GM18867 (cell line): ENCODE measurements at regions not wholly inside any gene's neighbourhood (a gene's known extent, or its start where the extent isn't known, plus 50 kb on each side); places are given as distances from the start of the nearest gene placed in this dataset.
"Not testable (repeated sequence)": the region's sequence is repeated elsewhere in the genome, so short reads cannot be mapped to it uniquely, and the experiment has no call there.

ENCODE experiments used
- ATAC-seq: cut with Tn5 transposase; IDR thresholded peaks from one replicate; pipeline ENCODE4 v1.9.1; 2021; ENCODE audit warnings: mild to moderate bottlenecking, moderate library complexity; ENCODE audit not compliant: unreplicated experiment

DNA sequence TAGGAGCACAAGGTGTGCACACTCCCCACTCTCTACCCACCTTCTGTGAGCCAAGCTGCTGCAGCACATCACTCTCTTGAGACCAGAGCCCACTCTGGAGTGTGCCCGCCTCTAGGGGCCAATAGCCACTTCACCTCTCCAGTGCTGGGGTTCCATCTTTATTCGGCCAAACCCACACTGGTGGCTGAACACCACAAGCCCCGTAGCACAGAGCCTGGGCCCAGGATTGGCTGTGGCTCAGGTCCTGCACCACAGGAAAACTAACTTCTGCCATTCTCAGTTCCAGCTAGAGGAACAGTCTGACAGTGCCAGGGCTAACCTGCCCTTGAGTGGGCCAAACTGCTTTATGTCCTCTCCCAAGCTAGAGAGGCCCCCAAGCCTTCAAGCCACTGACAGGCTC is 111.0 kb upstream of the TOX3 start:
- ATAC-seq: no peak

- not testable (repeated sequence) for ATAC-seq
Measured at GRCh38 chr16:52655916-52656315, 109.0 kb upstream of the TOX3 start.

- not testable (repeated sequence) for ATAC-seq
Measured at GRCh38 chr16:52655156-52655555, 108.2 kb upstream of the TOX3 start.

DNA sequence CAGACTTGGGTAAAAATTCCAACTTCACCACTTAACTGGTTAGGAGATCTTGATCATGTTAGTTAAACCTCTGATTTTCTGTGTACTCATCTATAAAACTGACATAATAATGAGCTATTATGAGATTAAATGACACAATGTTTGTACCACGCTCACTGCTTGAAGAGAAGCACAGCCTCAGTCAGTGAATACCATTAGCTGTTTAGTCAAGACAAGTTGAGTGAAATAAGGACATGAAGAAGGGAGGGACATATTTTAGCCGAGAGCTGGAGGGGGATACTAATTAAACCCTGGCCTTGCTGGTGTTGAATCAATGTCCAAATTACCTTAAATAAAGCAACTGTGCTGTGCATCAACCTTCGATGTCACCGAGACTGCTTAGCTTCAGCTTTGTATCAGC is 105.1 kb upstream of the TOX3 start:
- ATAC-seq: no peak

GRCh38 chr16:52650789-52651188 is 103.8 kb upstream of the TOX3 start:
- ATAC-seq: no peak

- no peak for ATAC-seq
Measured at GRCh38 chr16:52650318-52650717, 103.4 kb upstream of the TOX3 start.

DNA sequence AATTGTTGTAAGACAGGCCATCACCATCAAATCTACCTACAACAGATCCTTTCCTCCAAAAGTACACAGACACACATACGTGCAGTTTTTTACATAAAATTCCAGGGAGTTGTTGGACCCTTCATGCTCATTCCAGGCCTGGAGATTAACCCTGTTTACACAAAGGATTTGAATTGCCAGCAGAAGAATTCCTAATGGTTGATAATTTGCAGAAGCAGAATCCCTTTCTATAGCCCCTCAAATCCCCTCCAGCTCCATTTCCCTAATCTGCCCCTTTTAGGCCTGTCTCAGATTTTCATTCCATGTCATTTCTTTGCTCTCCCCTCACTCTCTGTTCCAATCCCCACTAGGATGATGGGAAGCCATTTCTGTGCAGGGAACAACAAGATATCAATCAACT is 102.9 kb upstream of the TOX3 start:
- ATAC-seq: no peak

DNA sequence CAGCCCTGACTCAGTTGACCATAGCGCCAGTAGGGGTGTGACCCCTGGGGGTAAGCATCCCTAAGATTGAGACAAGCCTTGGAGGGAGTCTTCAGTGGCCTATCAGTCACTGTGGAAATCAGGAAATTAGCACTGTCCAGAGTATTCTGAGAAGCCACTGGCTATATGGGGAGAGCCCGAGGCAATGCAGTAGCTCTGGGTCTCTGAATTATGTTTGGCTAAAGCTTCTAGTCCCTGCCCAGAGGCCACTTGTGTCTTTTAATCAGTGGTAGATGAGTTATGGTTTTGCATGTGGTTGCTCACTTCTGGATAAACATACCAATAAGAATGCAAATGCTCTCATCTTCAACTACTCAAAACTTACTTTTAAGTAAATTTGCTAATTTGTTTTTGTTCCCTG is 100.6 kb upstream of the TOX3 start:
- no peak for ATAC-seq

DNA sequence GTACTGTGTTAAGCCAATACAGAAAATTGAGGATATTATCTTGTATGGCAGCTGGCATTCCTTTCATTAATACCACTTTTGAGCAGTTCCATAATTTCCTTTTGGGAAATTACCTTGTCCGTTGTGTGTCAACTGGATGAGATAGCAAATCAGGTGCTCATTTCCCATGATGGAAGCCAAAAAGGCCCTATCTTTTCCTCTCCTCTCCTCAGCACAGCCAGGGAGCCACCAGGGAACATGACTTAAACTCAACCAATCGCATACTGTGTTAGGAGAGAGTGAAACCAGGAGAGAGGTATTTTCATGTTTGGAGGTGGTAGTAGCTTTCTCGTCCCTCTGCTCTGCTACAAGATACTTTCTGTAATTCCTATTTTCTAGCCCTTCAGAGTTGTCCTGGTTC is 96.1 kb upstream of the TOX3 start:
- no peak for ATAC-seq

DNA sequence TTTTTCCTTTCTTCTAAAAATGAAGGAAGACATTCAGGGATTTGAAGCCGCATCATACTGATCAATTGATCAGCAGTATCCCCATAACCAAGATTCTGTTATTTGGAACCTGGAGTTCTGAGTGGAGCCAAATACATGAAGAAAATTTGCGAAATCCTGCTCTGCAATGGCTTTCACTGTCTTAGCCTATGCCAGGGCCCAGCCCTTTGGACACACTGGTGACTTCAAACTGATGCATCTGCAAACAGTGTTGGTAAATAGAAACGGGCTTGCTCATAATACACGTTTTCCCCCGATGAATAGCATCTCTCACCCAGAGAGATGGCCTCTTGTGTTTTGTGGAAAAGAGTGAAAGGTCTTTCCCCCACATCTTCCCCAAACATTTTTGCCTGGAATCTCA is 87.6 kb upstream of the TOX3 start:
- no peak for ATAC-seq

GRCh38 chr16:52634104-52634503 is 87.2 kb upstream of the TOX3 start:
- ATAC-seq: no peak

DNA sequence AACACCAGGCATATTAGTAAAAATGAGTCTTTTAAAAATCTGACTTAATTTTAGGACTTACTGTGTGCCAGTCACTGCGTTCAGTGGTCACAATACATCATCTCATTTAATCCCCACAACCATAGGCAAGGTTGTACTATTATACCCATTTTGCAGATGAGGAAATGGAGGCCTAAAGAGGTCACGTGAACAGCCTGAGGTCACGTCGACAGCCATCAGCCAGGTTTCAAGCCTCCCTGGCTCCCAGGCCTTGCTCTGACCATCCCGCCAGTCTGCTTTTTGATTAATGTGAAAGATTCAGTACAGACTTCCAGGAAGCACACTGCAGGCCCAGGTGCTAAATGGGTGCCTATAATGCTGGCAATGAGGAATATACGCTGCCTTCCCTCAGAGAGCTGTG is 86.3 kb upstream of the TOX3 start:
- ATAC-seq: no peak

DNA sequence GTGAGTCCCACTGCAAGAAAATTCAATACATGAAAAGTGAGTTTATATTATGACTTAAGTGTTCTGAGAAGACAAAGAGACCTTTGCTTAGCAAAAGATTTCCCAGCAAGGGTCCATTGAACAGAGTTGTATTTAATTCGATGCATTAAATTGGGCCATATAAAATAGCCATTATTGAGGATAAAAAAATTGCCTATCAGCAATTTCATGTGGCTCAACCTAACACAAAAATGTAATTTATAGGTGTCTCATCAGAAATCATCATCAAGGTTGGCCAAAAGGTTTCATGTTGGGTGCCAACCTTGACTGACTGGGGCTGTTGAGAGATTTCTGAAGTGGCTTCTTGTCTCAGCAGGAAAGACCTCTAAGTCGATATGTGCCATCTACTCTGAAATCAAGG is 84.8 kb upstream of the TOX3 start:
- no peak for ATAC-seq

DNA sequence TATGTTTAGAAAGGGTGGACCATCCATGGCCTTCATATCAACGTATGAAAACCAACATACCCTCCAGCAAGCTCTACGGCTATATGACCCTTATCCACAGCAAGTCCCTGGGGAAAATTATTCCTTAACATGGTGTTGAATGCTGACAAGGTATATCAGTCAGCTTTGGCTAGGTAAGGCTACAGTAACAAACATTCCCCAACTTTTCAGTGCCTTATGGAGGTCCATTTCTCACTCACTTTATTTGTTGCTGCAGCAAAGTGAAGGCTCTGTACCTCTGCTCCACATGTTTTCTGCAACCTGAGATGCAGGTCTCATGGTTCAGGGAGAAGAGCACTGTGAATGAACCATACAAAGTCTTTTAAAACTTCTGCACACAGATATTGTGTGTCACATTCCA is 83.8 kb upstream of the TOX3 start:
- ATAC-seq: no peak

DNA sequence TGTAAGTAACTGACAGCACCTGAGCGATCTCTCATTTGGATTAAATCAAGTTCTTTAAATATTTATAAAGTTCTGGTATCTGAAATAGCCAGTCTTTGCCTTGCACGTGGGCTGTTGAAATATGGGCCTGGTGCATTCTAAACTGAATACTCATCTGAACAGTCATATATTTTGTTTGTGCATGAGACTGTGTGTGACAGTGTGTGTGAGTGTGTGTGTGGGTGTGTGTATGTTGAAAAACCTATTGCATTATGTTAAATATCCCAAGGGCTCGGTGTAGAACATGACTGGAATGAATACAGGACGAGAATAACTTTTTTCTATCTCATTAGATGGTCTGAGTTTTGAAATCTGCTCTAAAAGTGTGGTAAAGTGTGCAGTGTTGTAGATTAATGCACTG is 82.4 kb upstream of the TOX3 start:
- no peak for ATAC-seq

DNA sequence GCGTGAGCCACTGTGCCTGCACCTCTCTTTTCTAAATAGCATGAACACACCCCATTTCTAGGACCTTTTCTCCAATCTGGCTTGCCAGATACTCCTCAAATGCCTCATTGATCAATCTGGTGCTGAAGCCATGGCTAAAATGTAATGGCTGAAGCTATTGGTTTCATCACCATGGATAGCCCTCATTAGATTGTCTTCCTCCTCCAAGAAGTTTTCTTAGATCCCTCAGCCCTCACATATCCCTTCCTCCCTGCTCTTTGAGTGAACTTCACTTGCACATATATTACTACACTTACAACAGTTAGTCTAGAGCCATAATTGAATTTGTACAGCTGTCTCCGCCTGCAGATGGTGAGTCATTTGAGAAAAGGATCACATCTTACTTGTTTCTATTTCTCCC is 77.9 kb upstream of the TOX3 start:
- ATAC-seq: no peak

DNA sequence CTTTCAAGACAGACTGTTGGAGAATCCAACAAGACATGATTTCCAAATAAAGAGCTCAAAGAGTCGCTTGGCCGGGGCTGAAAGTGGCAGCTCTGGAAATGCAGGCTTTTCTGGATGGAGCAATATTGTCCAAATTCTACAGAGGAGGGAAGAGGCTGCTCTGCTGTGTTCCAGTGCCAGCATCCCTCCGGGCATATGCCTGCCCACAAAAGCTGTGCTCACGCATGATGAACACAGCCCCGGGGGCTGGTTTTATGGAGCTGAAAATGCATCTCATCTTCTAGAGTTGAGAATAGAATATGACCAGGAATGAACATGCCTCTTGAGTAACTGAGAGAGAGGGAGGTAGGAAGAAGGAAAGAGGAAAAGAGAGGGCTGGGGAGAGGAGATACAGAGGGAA is 74.7 kb upstream of the TOX3 start:
- no peak for ATAC-seq

GRCh38 chr16:52618753-52619497 is 72.0 kb upstream of the TOX3 start:
- no peak for ATAC-seq

DNA sequence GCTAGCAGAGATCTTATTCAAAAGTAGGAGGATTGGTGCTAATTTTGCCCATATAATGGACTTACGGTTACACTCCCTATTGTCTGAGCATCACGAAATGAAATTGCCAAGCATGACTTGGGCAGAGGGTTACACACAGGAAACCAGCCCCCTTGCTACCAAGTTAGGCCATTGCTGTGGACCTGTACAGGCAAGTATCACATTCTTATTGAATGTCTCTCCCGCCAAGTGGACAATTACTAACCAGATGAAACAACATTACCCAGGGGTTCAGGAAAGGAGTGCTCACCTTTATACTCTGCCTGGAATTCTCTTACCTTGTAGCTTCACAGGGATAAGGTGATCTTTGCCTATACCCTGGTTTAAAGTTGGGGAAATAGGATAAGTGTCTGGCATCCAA is 70.6 kb upstream of the TOX3 start:
- ATAC-seq: no peak

GRCh38 chr16:52613508-52613907 is 66.6 kb upstream of the TOX3 start:
- ATAC-seq: no peak

DNA sequence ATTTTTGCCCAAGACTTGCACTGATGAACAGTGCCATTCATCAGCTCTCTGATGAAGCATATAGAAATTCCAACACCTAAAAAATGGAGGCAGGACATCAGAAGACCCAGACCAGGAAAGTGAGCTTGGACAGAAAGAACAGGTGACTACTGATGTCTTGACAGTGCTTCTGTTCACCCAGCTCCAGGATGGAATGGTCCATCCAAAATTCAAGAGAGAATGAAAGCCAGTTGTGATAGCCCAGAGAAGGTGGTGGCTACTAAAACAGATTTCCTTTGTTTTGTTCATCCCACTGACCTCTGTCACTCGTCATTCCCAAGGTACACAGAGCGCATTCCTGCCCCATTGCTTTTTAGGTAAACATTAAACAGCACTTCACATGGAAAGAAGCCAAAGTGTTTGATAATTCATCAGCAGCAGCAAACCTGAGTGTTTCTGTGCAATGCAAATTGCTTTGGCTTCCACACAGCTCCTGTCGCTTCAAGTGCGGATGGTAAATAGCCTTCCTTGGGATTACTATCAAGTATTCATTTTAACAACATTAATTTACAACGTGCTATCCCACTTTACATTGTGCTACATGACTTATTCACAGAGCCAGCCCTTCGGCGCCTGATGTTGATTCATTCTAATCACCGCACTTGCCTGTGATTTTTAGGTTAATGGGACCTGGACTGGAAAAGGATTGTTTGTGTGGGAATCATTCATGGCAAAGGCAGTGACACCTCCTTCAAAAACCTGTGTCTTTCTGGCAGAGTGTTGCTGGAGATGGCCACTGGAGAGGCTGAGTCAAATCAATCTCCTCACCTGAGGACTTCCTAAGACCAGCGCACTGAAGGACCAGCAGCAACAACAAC is 65.1 kb upstream of the TOX3 start:
- no peak for ATAC-seq

- ATAC-seq: no peak
Measured at GRCh38 chr16:52603015-52603414, 56.1 kb upstream of the TOX3 start.
